H1 (cell line): ENCODE measurements at regions not wholly inside any gene's neighbourhood (a gene's known extent, or its start where the extent isn't known, plus 50 kb on each side); places are given as distances from the start of the nearest gene placed in this dataset.

Source experiments
- ATF2 ChIP-seq: IDR thresholded peaks from 2 replicates; pipeline ENCODE4 v1.6.1; 2012; ENCODE audit warnings: low read length, inconsistent platforms
- CEBPB ChIP-seq: IDR thresholded peaks from 2 replicates; pipeline ENCODE4 v1.6.1; 2012; ENCODE audit warnings: low read depth, low read length
- CHD2 ChIP-seq: IDR thresholded peaks from 2 replicates; pipeline ENCODE4 v1.6.1; 2012; ENCODE audit warnings: low read length, improper control_type of control experiment
- EZH2 ChIP-seq: fragments of 200-600 bp; sonication (generic); IDR thresholded peaks from 2 replicates; pipeline ENCODE4 v1.7.1; 2012; ENCODE audit warnings: low read depth, mild to moderate bottlenecking, moderate library complexity, low read length, inconsistent platforms; ENCODE audit not compliant: severe bottlenecking
- SP1 ChIP-seq: IDR thresholded peaks from 2 replicates; pipeline ENCODE4 v1.6.1; 2011; ENCODE audit warnings: low read depth, low read length

- no peak for TF ChIP-seq SP1
- no peak for TF ChIP-seq CEBPB
- no peak for TF ChIP-seq EZH2
- no peak for TF ChIP-seq CHD2
- no peak for TF ChIP-seq ATF2
These were observed 326.8 kb downstream of the ALG10 start for GRCh38 chr12:34348836-34349672.
